Skeletal muscle satellite cell (primary cell): ENCODE measurements at regions not wholly inside any gene's neighbourhood (a gene's known extent, or its start where the extent isn't known, plus 50 kb on each side); places are given as distances from the start of the nearest gene placed in this dataset.

Experiments used
- H3K27me3 ChIP-seq: 2 replicates; pipeline ENCODE4 v1.7.0; 2013; ENCODE audit warnings: low read length; ENCODE audit not compliant: control insufficient read depth, insufficient read depth
- H3K36me3 ChIP-seq: 2 replicates; pipeline ENCODE4 v1.7.0; 2013; ENCODE audit warnings: mild to moderate bottlenecking, control low read depth, low read length; ENCODE audit not compliant: insufficient read depth
- H3K4me1 ChIP-seq: 2 replicates; pipeline ENCODE4 v1.7.0; 2013; ENCODE audit warnings: low read length; ENCODE audit not compliant: control insufficient read depth, insufficient read depth
- H3K4me2 ChIP-seq: 2 replicates; pipeline ENCODE4 v1.7.0; 2013; ENCODE audit warnings: mild to moderate bottlenecking, low read length
- H3K4me3 ChIP-seq: 2 replicates; pipeline ENCODE4 v1.7.0; 2013; ENCODE audit warnings: low read length
- H3K9ac ChIP-seq: 2 replicates; pipeline ENCODE4 v1.7.0; 2013; ENCODE audit warnings: mild to moderate bottlenecking, low read depth, low read length, moderate library complexity
- H3K9me3 ChIP-seq: replicated peaks from 2 replicates; pipeline ENCODE4 v1.7.0; 2013; ENCODE audit warnings: mild to moderate bottlenecking, control low read depth, low read length

DNA sequence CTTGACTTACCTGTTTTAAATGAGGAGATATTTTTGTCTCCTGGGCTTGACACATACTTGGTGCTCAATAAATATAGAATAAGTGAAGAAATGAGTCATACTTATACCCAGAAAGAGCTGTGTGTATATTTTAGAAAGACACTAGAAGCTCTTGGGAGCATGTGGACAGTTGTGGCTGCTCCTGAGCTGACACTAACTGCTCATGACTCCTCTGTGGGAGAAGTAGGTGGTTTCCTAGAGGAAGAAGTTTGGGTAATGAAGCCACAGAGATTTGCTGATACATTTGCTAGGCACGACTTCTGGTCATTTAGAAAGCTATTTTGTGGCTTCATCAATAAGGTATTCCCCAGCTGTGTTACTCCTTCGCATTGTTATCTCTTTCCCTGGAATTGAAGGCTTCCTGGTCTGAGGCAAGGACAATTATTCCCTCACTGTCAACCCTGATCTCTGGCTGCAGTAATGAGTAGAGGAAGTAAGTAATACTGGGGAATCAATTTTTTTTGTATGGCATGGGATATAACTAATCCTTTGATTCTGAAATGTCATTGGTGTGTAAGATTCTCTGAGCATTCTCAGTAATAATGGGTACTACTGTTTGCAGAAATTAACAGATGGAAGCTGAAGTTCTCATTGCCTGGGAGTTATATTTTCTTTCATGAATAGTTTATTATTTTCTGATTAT lies 79.6 kb upstream of the DCBLD2 start:
- no peaks in the 10 kb centered on the region for H3K27me3 ChIP-seq
- H3K36me3 ChIP-seq, result no peaks in the 10 kb centered on the region
- peaks cover 66% of the 10 kb centered on the region for H3K4me1 ChIP-seq
- peak overlapping the region; percentile 47 for H3K9ac ChIP-seq
- peak overlapping the region; percentile 34 for H3K4me3 ChIP-seq
- no peaks in the 10 kb centered on the region for H3K9me3 ChIP-seq
- H3K4me2 ChIP-seq, result peak overlapping the region; percentile 61

DNA sequence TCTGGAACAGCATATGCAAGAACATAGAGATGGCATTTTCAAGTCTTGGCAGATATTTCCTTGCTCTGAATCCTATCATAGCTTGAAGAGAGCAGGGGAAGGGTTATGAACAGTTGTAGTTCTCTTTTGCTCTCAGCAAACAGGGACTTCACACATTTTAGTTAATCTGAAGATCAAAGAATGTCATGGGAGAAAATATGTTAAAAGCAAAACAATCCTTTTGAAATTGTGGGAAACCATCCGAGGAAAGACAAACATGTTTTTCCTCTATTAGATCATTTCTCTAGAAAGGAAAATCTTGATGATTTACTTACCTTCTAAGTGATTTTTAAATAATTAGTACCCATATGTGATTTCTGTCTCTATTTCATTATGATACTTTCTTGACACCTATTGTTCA lies 77.8 kb upstream of the DCBLD2 start:
- H3K9ac ChIP-seq, result no peak overlapping the region
- no peak overlapping the region for H3K4me3 ChIP-seq
- H3K9me3 ChIP-seq, result no peaks in the 10 kb centered on the region
- H3K4me1 ChIP-seq, result peaks cover 51% of the 10 kb centered on the region
- no peak overlapping the region for H3K4me2 ChIP-seq
- H3K27me3 ChIP-seq, result no peaks in the 10 kb centered on the region
- no peaks in the 10 kb centered on the region for H3K36me3 ChIP-seq

DNA sequence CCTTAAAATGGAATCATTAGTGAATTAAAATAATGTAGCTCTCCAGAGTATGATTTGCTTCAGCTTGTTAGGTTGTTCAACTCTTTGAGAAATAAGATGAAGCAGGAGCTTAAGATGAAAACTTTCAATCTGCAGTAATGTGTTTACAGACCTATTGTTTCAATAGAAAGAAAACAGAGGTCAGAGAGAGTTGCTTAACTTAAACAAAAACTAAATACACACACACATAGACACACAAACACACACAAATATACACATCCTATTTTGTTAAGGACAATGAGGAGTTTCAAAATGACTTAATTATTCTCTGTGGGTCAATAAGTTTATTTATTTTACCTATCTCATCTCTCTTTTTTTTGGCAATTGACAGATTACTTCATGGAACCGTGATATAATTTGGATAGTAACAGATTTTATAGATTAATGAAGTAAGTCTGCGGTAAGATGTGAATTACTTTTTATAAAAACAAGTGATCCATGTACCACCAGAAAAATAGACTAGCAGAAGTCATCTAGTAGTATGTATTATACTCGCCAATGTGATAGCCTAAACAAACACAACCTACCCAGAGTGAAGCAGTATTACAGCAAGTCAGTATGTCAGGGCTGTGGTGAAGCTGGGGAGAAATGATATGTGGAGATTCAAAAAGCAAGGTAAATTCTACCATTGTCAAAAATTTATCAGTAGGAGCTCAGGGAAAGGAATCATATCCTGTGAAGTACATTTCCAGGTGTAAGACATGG lies 76.7 kb upstream of the DCBLD2 start:
- Histone ChIP-seq H3K9me3 (no peaks in the 10 kb centered on the region), H3K4me2 (peak overlapping the region; percentile 30), H3K4me1 (peaks cover 44% of the 10 kb centered on the region), H3K4me3 (no peak overlapping the region), H3K36me3 (no peaks in the 10 kb centered on the region), H3K9ac (peak overlapping the region; percentile 48), H3K27me3 (no peaks in the 10 kb centered on the region)

DNA sequence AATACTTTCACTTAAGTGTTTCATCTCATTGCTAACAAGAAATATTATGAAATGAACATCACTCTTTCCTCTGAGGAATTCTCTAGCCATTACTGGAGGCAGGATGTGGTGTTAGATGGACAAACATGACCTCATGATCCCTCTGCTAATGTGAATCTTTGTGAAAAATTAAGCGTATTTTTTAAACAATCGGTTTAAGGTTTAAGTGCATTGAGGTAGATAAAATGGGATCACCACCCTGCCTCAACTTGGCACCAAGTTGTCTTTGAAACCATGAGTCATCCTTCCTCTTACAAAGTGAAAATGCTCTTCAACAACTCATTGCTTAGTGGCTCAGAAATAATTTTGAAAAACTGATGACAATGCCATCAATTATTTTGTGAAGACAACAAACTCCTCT lies 76.0 kb upstream of the DCBLD2 start:
- H3K36me3 ChIP-seq, result no peaks in the 10 kb centered on the region
- H3K9me3 ChIP-seq, result no peaks in the 10 kb centered on the region
- no peak overlapping the region for H3K4me3 ChIP-seq
- H3K27me3 ChIP-seq, result no peaks in the 10 kb centered on the region
- peaks cover 46% of the 10 kb centered on the region for H3K4me1 ChIP-seq
- H3K4me2 ChIP-seq, result peak overlapping the region; percentile 30
- peak overlapping the region; percentile 53 for H3K9ac ChIP-seq

DNA sequence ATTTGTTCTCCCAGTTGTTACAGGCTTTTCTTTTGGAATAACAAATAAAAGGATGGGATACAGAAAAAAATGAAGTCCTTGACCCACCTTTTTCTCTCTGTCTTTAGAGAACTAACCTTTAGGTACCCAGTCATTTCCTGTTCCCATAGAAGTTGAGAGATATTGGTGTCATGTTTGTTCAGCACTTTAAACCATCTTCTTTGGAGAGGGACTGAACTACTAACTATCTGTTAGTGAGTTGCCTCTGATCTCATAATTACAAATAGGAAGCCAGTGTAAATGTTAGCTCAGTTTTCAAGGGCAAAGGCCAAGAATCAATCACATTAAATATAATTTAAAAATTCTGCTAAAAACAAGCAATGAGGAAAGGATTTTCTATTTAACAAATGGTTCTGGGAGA lies 72.9 kb upstream of the DCBLD2 start:
- H3K36me3 ChIP-seq, result no peaks in the 10 kb centered on the region
- H3K4me1 ChIP-seq, result peaks cover 52% of the 10 kb centered on the region
- H3K9me3 ChIP-seq, result no peaks in the 10 kb centered on the region
- no peak overlapping the region for H3K4me2 ChIP-seq
- no peaks in the 10 kb centered on the region for H3K27me3 ChIP-seq
- no peak overlapping the region for H3K9ac ChIP-seq
- H3K4me3 ChIP-seq, result no peak overlapping the region

DNA sequence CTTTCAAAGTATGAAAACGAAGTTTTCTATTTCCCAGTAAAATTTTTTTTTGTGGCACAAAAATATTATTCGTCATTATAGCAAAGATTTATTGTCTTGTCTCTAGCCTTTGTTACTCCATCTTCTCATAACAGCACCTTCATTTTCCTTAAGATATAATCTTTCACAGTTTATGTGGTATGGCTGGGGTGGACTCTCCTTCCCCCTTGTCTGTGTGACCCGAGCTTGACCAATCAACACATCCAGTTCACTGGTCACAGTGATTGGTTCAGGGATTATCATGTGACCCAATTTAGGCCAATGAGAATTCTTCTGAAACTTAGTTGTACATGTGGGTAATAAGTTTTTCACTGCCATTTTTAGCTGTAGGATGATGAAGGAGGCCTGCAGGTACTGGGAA lies 71.2 kb upstream of the DCBLD2 start:
- Histone ChIP-seq H3K27me3 (no peaks in the 10 kb centered on the region), H3K4me3 (no peak overlapping the region), H3K9me3 (no peaks in the 10 kb centered on the region), H3K4me1 (peaks cover 56% of the 10 kb centered on the region), H3K4me2 (peak overlapping the region; percentile 65), H3K9ac (peak overlapping the region; percentile 85), H3K36me3 (no peaks in the 10 kb centered on the region)

DNA sequence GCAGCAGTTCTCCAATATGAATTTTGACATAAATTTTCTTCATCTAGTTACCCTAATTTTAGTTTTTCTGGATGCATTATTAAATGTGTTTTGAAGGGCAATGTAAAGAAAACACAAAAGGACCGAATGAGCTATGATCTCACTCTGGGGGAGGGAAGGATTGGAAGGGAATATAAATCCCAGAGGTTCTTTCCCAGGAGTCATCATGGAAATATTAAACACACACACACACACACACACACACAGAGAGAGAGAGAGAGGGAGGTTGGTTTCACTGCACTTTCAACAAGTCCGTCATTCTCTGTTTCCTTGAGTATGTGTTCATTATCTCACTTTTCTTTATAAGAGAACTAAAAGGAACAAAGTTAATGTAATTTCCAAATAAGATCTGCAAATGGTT lies 70.7 kb upstream of the DCBLD2 start:
- Histone ChIP-seq H3K36me3 (no peaks in the 10 kb centered on the region), H3K27me3 (no peaks in the 10 kb centered on the region), H3K4me2 (peak overlapping the region; percentile 65), H3K4me3 (no peak overlapping the region), H3K9ac (peak overlapping the region; percentile 85), H3K4me1 (peaks cover 56% of the 10 kb centered on the region), H3K9me3 (no peaks in the 10 kb centered on the region)

DNA sequence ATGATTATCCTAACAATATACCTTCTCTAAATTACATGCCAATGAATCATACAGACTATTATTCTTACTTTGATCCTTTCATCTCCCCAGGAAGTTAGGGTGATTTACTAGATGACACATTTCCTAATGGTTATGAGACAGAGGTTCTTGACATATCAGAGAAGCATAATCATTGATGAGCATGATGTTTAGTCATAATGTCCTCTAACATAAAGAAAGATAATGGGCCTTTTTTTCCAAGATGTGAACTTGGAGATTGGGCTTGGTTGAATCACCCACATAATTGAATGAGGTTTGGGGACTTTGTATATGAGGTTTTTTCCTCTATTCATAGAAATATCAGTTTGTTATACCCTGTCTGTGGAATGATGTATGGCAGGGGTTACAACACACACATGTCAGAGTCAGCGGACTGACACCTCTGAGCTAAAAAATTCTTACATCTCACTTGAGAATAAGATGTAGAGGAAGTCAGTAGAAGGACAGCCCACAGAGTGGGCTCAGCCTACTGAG lies 69.7 kb upstream of the DCBLD2 start:
- H3K9ac ChIP-seq, result peak overlapping the region; percentile 85
- peaks cover 58% of the 10 kb centered on the region for H3K4me1 ChIP-seq
- H3K9me3 ChIP-seq, result no peaks in the 10 kb centered on the region
- peak overlapping the region; percentile 8 for H3K4me3 ChIP-seq
- H3K36me3 ChIP-seq, result no peaks in the 10 kb centered on the region
- no peaks in the 10 kb centered on the region for H3K27me3 ChIP-seq
- H3K4me2 ChIP-seq, result peak overlapping the region; percentile 65

DNA sequence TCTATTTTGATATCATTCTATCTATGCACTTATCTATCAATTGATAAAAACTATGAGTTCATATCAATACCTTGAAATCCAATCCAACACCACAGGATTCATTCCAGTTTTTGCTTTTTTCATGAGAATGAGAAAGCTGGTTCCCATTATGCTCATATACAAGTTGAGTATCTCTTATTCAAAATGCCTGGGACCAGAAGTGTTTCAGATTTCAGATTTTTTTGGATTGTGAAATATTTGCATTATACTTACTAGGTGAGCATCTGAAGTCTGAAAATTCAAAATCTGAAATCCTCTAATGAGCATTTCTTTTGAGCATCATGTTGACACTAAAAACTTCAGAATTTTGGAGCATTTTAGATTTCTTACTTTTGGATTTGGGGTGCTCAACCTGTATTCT lies 67.8 kb upstream of the DCBLD2 start:
- Histone ChIP-seq H3K9me3 (no peaks in the 10 kb centered on the region), H3K4me1 (peaks cover 65% of the 10 kb centered on the region), H3K4me3 (no peak overlapping the region), H3K4me2 (no peak overlapping the region), H3K9ac (no peak overlapping the region), H3K36me3 (no peaks in the 10 kb centered on the region), H3K27me3 (no peaks in the 10 kb centered on the region)

DNA sequence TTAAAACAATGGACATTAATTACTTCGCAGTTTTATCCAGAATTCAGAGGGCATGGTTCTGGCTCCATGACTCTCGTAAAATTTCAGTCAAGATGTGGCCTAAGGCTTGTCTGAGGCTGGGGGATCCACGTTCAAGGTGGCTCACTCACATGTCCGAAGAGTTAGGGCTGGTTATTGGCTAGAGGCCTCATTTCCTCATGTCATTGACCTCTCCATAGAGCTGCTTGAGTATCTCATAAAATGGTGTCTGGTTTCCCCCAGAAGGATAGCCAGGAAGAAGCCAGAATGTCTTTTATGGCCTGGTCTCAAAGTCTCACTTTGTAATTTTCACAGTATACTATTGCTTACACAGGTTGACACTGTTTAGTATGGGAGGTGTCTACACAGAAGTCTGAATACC lies 67.3 kb upstream of the DCBLD2 start:
- Histone ChIP-seq H3K27me3 (no peaks in the 10 kb centered on the region), H3K36me3 (no peaks in the 10 kb centered on the region), H3K9me3 (no peaks in the 10 kb centered on the region), H3K9ac (no peak overlapping the region), H3K4me1 (peaks cover 67% of the 10 kb centered on the region), H3K4me2 (no peak overlapping the region), H3K4me3 (no peak overlapping the region)

DNA sequence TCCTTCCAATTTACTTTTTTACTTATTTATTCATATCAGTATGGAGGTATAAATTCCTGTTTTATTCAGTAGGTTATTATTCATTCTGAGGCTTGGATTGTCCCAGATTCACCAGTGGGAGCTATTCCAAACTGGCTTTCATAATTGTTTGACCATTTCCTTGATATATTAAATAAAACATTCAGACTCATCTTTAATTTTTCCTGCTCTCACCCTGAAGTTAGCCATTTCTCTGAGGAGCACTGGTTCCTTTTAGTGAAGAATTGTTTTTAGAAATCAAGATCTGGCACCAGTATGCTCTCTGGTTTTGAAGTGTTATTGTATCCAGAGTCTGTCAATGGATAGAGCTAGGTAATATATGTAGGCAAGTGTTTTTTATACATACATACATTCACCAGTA lies 66.9 kb upstream of the DCBLD2 start:
- H3K4me1 ChIP-seq, result peaks cover 72% of the 10 kb centered on the region
- no peak overlapping the region for H3K4me2 ChIP-seq
- no peak overlapping the region for H3K9ac ChIP-seq
- H3K27me3 ChIP-seq, result no peaks in the 10 kb centered on the region
- no peak overlapping the region for H3K4me3 ChIP-seq
- no peaks in the 10 kb centered on the region for H3K36me3 ChIP-seq
- no peaks in the 10 kb centered on the region for H3K9me3 ChIP-seq

DNA sequence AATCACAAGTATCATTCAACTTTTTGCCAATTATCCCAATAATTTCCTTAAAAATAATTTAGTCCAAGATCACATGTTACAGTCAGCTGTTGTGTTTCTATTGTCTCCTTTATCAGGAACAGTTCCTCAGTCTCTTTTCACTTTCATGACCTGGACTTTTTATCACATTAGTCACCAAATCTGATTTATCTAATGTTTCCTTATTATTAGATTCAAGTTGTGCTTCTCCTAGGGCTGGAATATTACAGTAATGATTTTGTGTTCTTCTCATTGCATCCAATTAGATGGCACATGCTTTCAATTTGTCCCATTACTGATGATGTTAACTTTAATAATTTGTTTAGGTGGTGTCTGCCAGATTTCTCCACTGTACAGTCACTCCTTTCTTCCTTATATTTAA lies 66.3 kb upstream of the DCBLD2 start:
- Histone ChIP-seq H3K36me3 (no peaks in the 10 kb centered on the region), H3K9ac (peak overlapping the region; percentile 24), H3K27me3 (no peaks in the 10 kb centered on the region), H3K4me3 (no peak overlapping the region), H3K4me2 (peak overlapping the region; percentile 7), H3K4me1 (peaks cover 76% of the 10 kb centered on the region), H3K9me3 (no peaks in the 10 kb centered on the region)
